Neural cell (in vitro differentiated cells): ENCODE measurements at regions not wholly inside any gene's neighbourhood (a gene's known extent, or its start where the extent isn't known, plus 50 kb on each side); places are given as distances from the start of the nearest gene placed in this dataset.

Source experiments
- EP300 ChIP-seq: fragments of 450-650 bp; conservative IDR thresholded peaks from 2 replicates; pipeline ENCODE4 v1.6.1; 2014; ENCODE audit warnings: antibody characterized with exemption, mild to moderate bottlenecking, moderate library complexity; ENCODE audit not compliant: poor library complexity, severe bottlenecking
- EZH2 ChIP-seq: fragments of 200-600, 300-800 bp; shearing (Covaris generic), sonication (generic); IDR thresholded peaks from 2 replicates; pipeline ENCODE4 v1.6.1; 2014; ENCODE audit warnings: antibody characterized with exemption, low read length, borderline replicate concordance, mild to moderate bottlenecking; ENCODE audit not compliant: insufficient read depth, poor library complexity, severe bottlenecking
- MXI1 ChIP-seq: fragments of 450-650 bp; conservative IDR thresholded peaks from 2 replicates; pipeline ENCODE4 v1.6.1; 2014; ENCODE audit warnings: antibody characterized with exemption, mild to moderate bottlenecking; ENCODE audit not compliant: poor library complexity, severe bottlenecking
- POLR2AphosphoS5 ChIP-seq: IDR thresholded peaks from 2 replicates; pipeline ENCODE4 v1.6.1; 2012
- RAD21 ChIP-seq: fragments of 450-650 bp; conservative IDR thresholded peaks from 2 replicates; pipeline ENCODE4 v1.6.1; 2014; ENCODE audit warnings: antibody characterized with exemption, mild to moderate bottlenecking, moderate library complexity
- REST ChIP-seq: IDR thresholded peaks from 2 replicates; pipeline ENCODE4 v1.6.1; 2012; ENCODE audit warnings: borderline replicate concordance
- TAF1 ChIP-seq: IDR thresholded peaks from 2 replicates; pipeline ENCODE4 v1.6.1; 2012; ENCODE audit warnings: low read depth
- TF ChIP-seq, protein P1 (sequence below): fragments of 450-650 bp; IDR thresholded peaks from 2 replicates; pipeline ENCODE4 v1.5.1; 2014; ENCODE audit warnings: antibody characterized with exemption, mild to moderate bottlenecking, moderate library complexity; ENCODE audit not compliant: poor library complexity, severe bottlenecking

DNA sequence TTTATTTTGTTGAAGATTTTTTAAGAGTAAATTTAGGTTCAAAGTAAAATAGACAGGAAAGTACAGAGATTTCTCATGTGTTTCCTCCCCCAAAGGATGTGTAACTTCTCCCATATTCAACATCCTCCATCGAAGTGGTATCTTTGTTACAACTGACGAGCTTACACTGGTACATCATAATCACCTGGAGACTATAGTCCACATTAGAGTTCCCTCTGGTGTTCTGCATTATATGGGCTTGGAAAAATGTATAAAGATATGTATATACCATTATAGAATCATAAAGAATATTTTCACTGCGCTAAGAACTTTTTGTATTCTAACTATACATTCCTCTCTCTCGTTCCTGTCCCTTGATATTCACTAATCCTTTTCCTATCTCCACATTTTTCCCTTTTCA, 203.7 kb downstream of the AMY1C start:
- no peak for TF ChIP-seq POLR2AphosphoS5
- TF ChIP-seq, protein P1, sequence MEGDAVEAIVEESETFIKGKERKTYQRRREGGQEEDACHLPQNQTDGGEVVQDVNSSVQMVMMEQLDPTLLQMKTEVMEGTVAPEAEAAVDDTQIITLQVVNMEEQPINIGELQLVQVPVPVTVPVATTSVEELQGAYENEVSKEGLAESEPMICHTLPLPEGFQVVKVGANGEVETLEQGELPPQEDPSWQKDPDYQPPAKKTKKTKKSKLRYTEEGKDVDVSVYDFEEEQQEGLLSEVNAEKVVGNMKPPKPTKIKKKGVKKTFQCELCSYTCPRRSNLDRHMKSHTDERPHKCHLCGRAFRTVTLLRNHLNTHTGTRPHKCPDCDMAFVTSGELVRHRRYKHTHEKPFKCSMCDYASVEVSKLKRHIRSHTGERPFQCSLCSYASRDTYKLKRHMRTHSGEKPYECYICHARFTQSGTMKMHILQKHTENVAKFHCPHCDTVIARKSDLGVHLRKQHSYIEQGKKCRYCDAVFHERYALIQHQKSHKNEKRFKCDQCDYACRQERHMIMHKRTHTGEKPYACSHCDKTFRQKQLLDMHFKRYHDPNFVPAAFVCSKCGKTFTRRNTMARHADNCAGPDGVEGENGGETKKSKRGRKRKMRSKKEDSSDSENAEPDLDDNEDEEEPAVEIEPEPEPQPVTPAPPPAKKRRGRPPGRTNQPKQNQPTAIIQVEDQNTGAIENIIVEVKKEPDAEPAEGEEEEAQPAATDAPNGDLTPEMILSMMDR = no peak
- no peak for TF ChIP-seq EZH2
- no peak for TF ChIP-seq MXI1
- TF ChIP-seq RAD21 = no peak
- no peak for TF ChIP-seq TAF1
- TF ChIP-seq EP300 = no peak
- no peak for TF ChIP-seq REST
